Aorta (tissue), 5 donors: ENCODE measurements at regions not wholly inside any gene's neighbourhood (a gene's known extent, or its start where the extent isn't known, plus 50 kb on each side); places are given as distances from the start of the nearest gene placed in this dataset.

Experiments
- ATAC-seq: fragments of 200-7000 bp; cut with Tn5 transposase; one replicate; pipeline ENCODE4 v1.9.1; 2022; ENCODE audit warnings: moderate library complexity; ENCODE audit not compliant: low FRiP score
- DNase-seq, 2 donors: peaks; one replicate each; pipeline ENCODE4 v3.0.0-alpha.2; 2020
- H3K27ac ChIP-seq, 2 donors: one replicate each; pipeline ENCODE4 v1.5.1; 2013; ENCODE audit warnings: low read length in 2 of 2, mild to moderate bottlenecking in 2 of 2, moderate library complexity in 2 of 2, control low read depth in 1 of 2, inconsistent platforms in 1 of 2, low read depth in 1 of 2
- H3K27me3 ChIP-seq, 2 donors: one replicate each; pipeline ENCODE4 v1.6.1; 2013; ENCODE audit warnings: control low read depth in 1 of 2, low read length in 1 of 2, mild to moderate bottlenecking in 1 of 2, moderate library complexity in 1 of 2; ENCODE audit not compliant: insufficient read depth in 2 of 2, control insufficient read depth in 1 of 2
- H3K36me3 ChIP-seq, 2 donors: one replicate each; pipeline ENCODE4 v1.6.1; 2013; ENCODE audit warnings: control low read depth in 1 of 2, low read length in 1 of 2, mild to moderate bottlenecking in 1 of 2; ENCODE audit not compliant: insufficient read depth in 2 of 2, control insufficient read depth in 1 of 2
- H3K4me1 ChIP-seq, 2 donors: one replicate each; pipeline ENCODE4 v1.6.1; 2013; ENCODE audit warnings: low read length in 2 of 2, control low read depth in 1 of 2, mild to moderate bottlenecking in 1 of 2, moderate library complexity in 1 of 2; ENCODE audit not compliant: insufficient read depth in 2 of 2, control insufficient read depth in 1 of 2
- H3K4me3 ChIP-seq, 2 donors: one replicate each; pipeline ENCODE4 v1.5.1; 2013; ENCODE audit warnings: low read length in 2 of 2, control low read depth in 1 of 2, mild to moderate bottlenecking in 1 of 2
- H3K9me3 ChIP-seq: one replicate; pipeline ENCODE4 v1.6.1; 2013; ENCODE audit warnings: mild to moderate bottlenecking, low read length; ENCODE audit not compliant: control insufficient read depth
- WGBS, 2 donors: extraction: QIAGEN DNeasy Blood & Tissue Kit; methylation state at CpG; one replicate each; pipeline ENCODE4 v1.1.7; 2013; 5-methylcytosine and 5-hydroxymethylcytosine counted together
- intact Hi-C, 2 donors: fragments of 100-400 bp; cut with DNase I; formaldehyde crosslinking; loops; one replicate each; pipeline versions ENCODE4 v1.14.2 to v1.15.0; 2022
- donor health status: healthy with polysubstance abuse.
- donor health status: Bipolar disorder and iron deficiency.
- donor health status: DM: no; HTN: no; CAD: no.
- donor health status: DM: no; HTN: no; CAD: no.
- donor health status: DM: yes; HTN: yes; CAD: no.

- Histone ChIP-seq H3K4me1 (no peaks in the 10 kb centered on the region), H3K9me3 (no peaks in the 10 kb centered on the region), H3K36me3 (no peaks in the 10 kb centered on the region), H3K4me3 (no peak overlapping the region), H3K27ac (no peak overlapping the region), H3K27me3 (no peaks in the 10 kb centered on the region)
- ATAC-seq (no peak), DNase-seq (no peak)
- WGBS, 2 donors: 45 to 49% methylated on average over 1 of the region's 1 CpG
- intact Hi-C loops: no loop called here
Measured at GRCh38 chr11:90355200-90355599, 132.4 kb upstream of the CHORDC1 start.

GRCh38 chr11:90349731-90350130, 126.9 kb upstream of the CHORDC1 start:
- Histone ChIP-seq H3K27me3 (no peaks in the 10 kb centered on the region), H3K36me3 (no peaks in the 10 kb centered on the region), H3K4me1 (no peaks in the 10 kb centered on the region), H3K27ac (no peak overlapping the region), H3K9me3 (no peaks in the 10 kb centered on the region), H3K4me3 (no peak overlapping the region)
- no peak for DNase-seq
- no peak for ATAC-seq
- intact Hi-C loops: no loop called here
- WGBS, 2 donors: 76 to 77% methylated on average over 1 of the region's 1 CpG

- Histone ChIP-seq H3K4me1 (no peaks in the 10 kb centered on the region), H3K36me3 (no peaks in the 10 kb centered on the region)
- 86 to 90% methylated on average over 4 of the region's 4 CpGs for WGBS, 2 donors
Measured at GRCh38 chr11:90344546-90344945, 121.7 kb upstream of the CHORDC1 start.

GRCh38 chr11:90343673-90344072, 120.8 kb upstream of the CHORDC1 start:
- no peaks in the 10 kb centered on the region for H3K4me1 ChIP-seq
- WGBS, 2 donors: 17 to 22% methylated on average over 2 of the region's 2 CpGs
- H3K27me3 ChIP-seq: no peaks in the 10 kb centered on the region
- no peak overlapping the region for H3K27ac ChIP-seq
- H3K9me3 ChIP-seq: no peaks in the 10 kb centered on the region
- no peak overlapping the region for H3K4me3 ChIP-seq
- no peaks in the 10 kb centered on the region for H3K36me3 ChIP-seq
- intact Hi-C loops: no loop called here
- ATAC-seq (no peak), DNase-seq (no peak)

More at GRCh38 chr11:90344546-90344945, 121.7 kb upstream of the CHORDC1 start:
- intact Hi-C loops: no loop called here
- ATAC-seq: no peak
- H3K4me3 ChIP-seq: no peak overlapping the region
- H3K9me3 ChIP-seq: no peaks in the 10 kb centered on the region
- H3K27ac ChIP-seq: no peak overlapping the region
- H3K27me3 ChIP-seq: no peaks in the 10 kb centered on the region
- DNase-seq: no peak

- no peaks in the 10 kb centered on the region for H3K9me3 ChIP-seq
- no peaks in the 10 kb centered on the region for H3K27me3 ChIP-seq
- H3K4me1 ChIP-seq: no peaks in the 10 kb centered on the region
- intact Hi-C loops: no loop called here
- DNase-seq (no peak), ATAC-seq (no peak)
- no peak overlapping the region for H3K4me3 ChIP-seq
- no peaks in the 10 kb centered on the region for H3K36me3 ChIP-seq
- 81 to 82% methylated on average over 3 of the region's 3 CpGs for WGBS, 2 donors
- H3K27ac ChIP-seq: no peak overlapping the region
Measured at GRCh38 chr11:90341986-90342385, 119.1 kb upstream of the CHORDC1 start.

DNA sequence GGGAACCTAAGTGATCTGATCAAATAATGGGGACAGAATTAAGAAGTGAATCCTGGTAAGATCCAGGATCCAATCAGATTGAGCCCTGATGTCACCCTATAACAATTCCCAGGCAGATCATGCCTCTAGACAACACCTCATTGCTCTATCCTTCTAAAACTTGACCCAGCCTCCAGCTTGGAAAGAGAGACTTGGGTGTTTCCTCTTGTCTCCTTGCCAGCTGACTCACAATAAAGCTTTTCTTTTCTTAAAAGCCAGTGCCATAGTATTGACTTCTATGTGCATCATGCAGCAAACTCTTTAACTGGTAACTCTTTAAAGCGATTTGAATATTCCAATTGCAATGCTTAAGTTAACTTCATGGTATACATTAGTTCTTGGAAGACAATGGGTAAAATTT, 109.6 kb upstream of the CHORDC1 start:
- intact Hi-C loops: no loop called here
- Histone ChIP-seq H3K27ac (no peak overlapping the region), H3K4me3 (no peak overlapping the region), H3K4me1 (no peaks in the 10 kb centered on the region), H3K27me3 (no peaks in the 10 kb centered on the region), H3K9me3 (no peaks in the 10 kb centered on the region), H3K36me3 (no peaks in the 10 kb centered on the region)
- DNase-seq: no peak
- ATAC-seq: no peak
- 95 to 97% methylated on average over 1 of the region's 1 CpG for WGBS, 2 donors

DNA sequence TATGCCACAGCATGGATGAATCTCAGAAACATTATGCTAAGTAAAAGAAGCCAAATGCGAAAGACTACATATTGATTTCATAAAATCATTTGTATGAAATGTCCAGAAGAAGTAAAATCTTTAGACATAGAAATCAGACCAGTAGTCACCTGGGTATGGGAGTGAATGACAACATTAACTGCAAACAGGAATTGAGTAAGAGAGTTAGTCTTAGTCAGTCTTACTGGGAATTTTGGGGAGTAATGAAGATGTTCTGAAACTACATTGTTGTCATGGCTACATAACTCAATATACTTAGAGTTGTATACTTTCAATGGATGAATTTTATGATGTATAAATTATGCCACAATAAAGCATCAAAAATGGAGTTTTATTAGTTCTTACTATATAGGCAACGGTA, 107.8 kb upstream of the CHORDC1 start:
- Histone ChIP-seq H3K4me1 (no peaks in the 10 kb centered on the region), H3K36me3 (no peaks in the 10 kb centered on the region), H3K9me3 (no peaks in the 10 kb centered on the region), H3K4me3 (no peak overlapping the region), H3K27me3 (no peaks in the 10 kb centered on the region), H3K27ac (no peak overlapping the region)
- no peak for ATAC-seq
- no peak for DNase-seq
- intact Hi-C loops: no loop called here
- 90 to 91% methylated on average over 2 of the region's 2 CpGs for WGBS, 2 donors

GRCh38 chr11:90329043-90329442, 106.2 kb upstream of the CHORDC1 start:
- no peak for ATAC-seq
- 29 to 41% methylated on average over 1 of the region's 1 CpG for WGBS, 2 donors

DNA sequence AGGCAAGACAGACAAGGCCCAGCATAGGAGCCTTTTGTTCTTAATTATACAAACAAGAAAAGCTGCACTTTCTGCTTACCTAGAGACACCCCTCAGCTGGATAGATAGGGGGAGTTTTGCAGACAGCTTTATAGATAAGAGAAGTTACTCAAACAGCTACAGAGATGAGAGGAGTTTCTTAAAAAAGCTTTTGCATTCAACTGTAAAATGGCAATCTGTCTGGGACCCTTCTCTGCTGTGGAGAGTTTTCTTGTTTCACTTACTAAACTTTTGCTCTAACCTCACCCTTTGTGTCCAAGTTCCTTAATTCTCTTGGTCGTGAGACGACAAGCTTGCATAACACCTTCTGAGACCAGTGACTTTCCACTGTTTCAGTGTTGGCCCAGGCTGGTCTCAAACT, 103.8 kb upstream of the CHORDC1 start:
- Histone ChIP-seq H3K9me3 (peaks cover 3% of the 10 kb centered on the region), H3K27me3 (no peaks in the 10 kb centered on the region)
- WGBS, 2 donors: 69 to 71% methylated on average over 2 of the region's 2 CpGs

More at GRCh38 chr11:90329043-90329442, 106.2 kb upstream of the CHORDC1 start:
- no peaks in the 10 kb centered on the region for H3K27me3 ChIP-seq
- no peak for DNase-seq
- no peak overlapping the region for H3K27ac ChIP-seq
- H3K9me3 ChIP-seq: no peaks in the 10 kb centered on the region
- intact Hi-C loops: no loop called here
- H3K36me3 ChIP-seq: no peaks in the 10 kb centered on the region
- H3K4me1 ChIP-seq: no peaks in the 10 kb centered on the region
- H3K4me3 ChIP-seq: no peak overlapping the region

More for the DNA sequence above, 103.8 kb upstream of the CHORDC1 start:
- no peak overlapping the region for H3K4me3 ChIP-seq
- no peaks in the 10 kb centered on the region for H3K36me3 ChIP-seq
- DNase-seq: no peak
- ATAC-seq: no peak
- intact Hi-C loops: no loop called here
- no peaks in the 10 kb centered on the region for H3K4me1 ChIP-seq
- no peak overlapping the region for H3K27ac ChIP-seq
